CD14-positive monocyte (primary cell): ENCODE measurements at regions not wholly inside any gene's neighbourhood (a gene's known extent, or its start where the extent isn't known, plus 50 kb on each side); places are given as distances from the start of the nearest gene placed in this dataset.

ENCODE experiments used
- DNase-seq, 3 donors: peaks; one replicate each; pipeline ENCODE4 v3.0.0-alpha.2; 2011 to 2022
- H2AFZ ChIP-seq: 2 replicates; pipeline ENCODE4 v1.6.0; 2012; ENCODE audit warnings: mild to moderate bottlenecking, low read depth, low read length, inconsistent platforms; ENCODE audit not compliant: insufficient read depth, poor library complexity, severe bottlenecking
- H3K27ac ChIP-seq, 2 donors: 1 replicate in 1 of 2; 2 replicates in 1 of 2; pipeline ENCODE4 v1.5.1; 2012 to 2013; ENCODE audit warnings: low read length in 2 of 2, control low read depth in 1 of 2, inconsistent platforms in 1 of 2, low read depth in 1 of 2, mild to moderate bottlenecking in 1 of 2
- H3K27me3 ChIP-seq, 2 donors: one replicate each; pipeline versions ENCODE4 v1.6.0 to v1.6.1; 2011 to 2013; ENCODE audit warnings: low read length in 2 of 2; ENCODE audit not compliant: control insufficient read depth in 2 of 2, insufficient read depth in 2 of 2
- H3K36me3 ChIP-seq, 2 donors: replicated peaks in 1 of 2; 1 replicate in 1 of 2; 2 replicates in 1 of 2; pipeline versions ENCODE4 v1.5.1 to v1.6.1; 2012 to 2013; ENCODE audit warnings: low read length in 2 of 2, control low read depth in 1 of 2, inconsistent platforms in 1 of 2, mild to moderate bottlenecking in 1 of 2; ENCODE audit not compliant: insufficient read depth in 2 of 2, control insufficient read depth in 1 of 2
- H3K4me1 ChIP-seq, 2 donors: 1 replicate in 1 of 2; 2 replicates in 1 of 2; pipeline versions ENCODE4 v1.5.1 to v1.6.1; 2012 to 2013; ENCODE audit warnings: low read length in 2 of 2, control low read depth in 1 of 2, inconsistent platforms in 1 of 2, mild to moderate bottlenecking in 1 of 2, moderate library complexity in 1 of 2; ENCODE audit not compliant: insufficient read depth in 2 of 2, control insufficient read depth in 1 of 2
- H3K4me2 ChIP-seq: replicated peaks from 2 replicates; pipeline ENCODE3; 2012; ENCODE audit warnings: low read length, moderate library complexity, mild to moderate bottlenecking; ENCODE audit not compliant: poor library complexity, severe bottlenecking; ENCODE audit errors: extremely low read depth
- H3K4me3 ChIP-seq, 3 experiments: fragments of 200-600 bp in 1 of 3; sonication (generic) in 1 of 3; replicated peaks in 1 of 3; 1 replicate in 2 of 3; 2 replicates in 1 of 3; pipeline ENCODE4 v1.5.1; 2011 to 2013; ENCODE audit warnings: low read length in 3 of 3, mild to moderate bottlenecking in 3 of 3, control low read depth in 2 of 3, low read depth in 2 of 3, inconsistent platforms in 1 of 3, moderate library complexity in 1 of 3
- H3K79me2 ChIP-seq: 2 replicates; pipeline ENCODE4 v1.6.0; 2012; ENCODE audit warnings: mild to moderate bottlenecking, control low read depth, inconsistent platforms, low read length, moderate library complexity; ENCODE audit not compliant: insufficient read depth
- H3K9ac ChIP-seq: 2 replicates; pipeline ENCODE4 v1.6.0; 2017; ENCODE audit warnings: low read length, mild to moderate bottlenecking; ENCODE audit not compliant: insufficient read depth, poor library complexity, severe bottlenecking
- H3K9me3 ChIP-seq, 2 donors: replicated peaks in 1 of 2; 1 replicate in 1 of 2; 2 replicates in 1 of 2; pipeline versions ENCODE4 v1.5.1 to v1.6.1; 2012 to 2013; ENCODE audit warnings: low read length in 2 of 2, control low read depth in 1 of 2; ENCODE audit not compliant: control insufficient read depth in 1 of 2, insufficient read depth in 1 of 2
- H4K20me1 ChIP-seq: 2 replicates; pipeline ENCODE4 v1.6.0; 2012; ENCODE audit warnings: mild to moderate bottlenecking, low read length, control low read depth, moderate library complexity; ENCODE audit not compliant: insufficient read depth
- H3K27ac Mint-ChIP-seq, 7 donors: one replicate each; pipeline ENCODE4 v1.8.0; 2020; ENCODE audit warnings: mild to moderate bottlenecking in 7 of 7, mixed read lengths in 7 of 7, moderate library complexity in 6 of 7, inconsistent platforms in 2 of 7
- H3K27me3 Mint-ChIP-seq, 3 donors: one replicate each; pipeline ENCODE4 v1.8.0; 2021 to 2022; ENCODE audit warnings: low read depth in 3 of 3, mild to moderate bottlenecking in 3 of 3, mixed read lengths in 3 of 3, moderate library complexity in 3 of 3, inconsistent platforms in 1 of 3
- H3K36me3 Mint-ChIP-seq, 2 donors: one replicate each; pipeline ENCODE4 v1.8.0; 2020; ENCODE audit warnings: mixed read lengths in 2 of 2, inconsistent platforms in 1 of 2, mild to moderate bottlenecking in 1 of 2
- H3K4me1 Mint-ChIP-seq: one replicate; pipeline ENCODE4 v1.8.0; 2020; ENCODE audit warnings: mild to moderate bottlenecking, mixed read lengths
- H3K4me3 Mint-ChIP-seq, 2 donors: one replicate each; pipeline ENCODE4 v1.8.0; 2020; ENCODE audit warnings: mild to moderate bottlenecking in 2 of 2, mixed read lengths in 2 of 2, moderate library complexity in 1 of 2
- H3K9me3 Mint-ChIP-seq, 7 donors: one replicate each; pipeline ENCODE4 v1.8.0; 2020 to 2022; ENCODE audit warnings: mixed read lengths in 7 of 7, mild to moderate bottlenecking in 6 of 7, moderate library complexity in 6 of 7, inconsistent platforms in 2 of 7
- CTCF ChIP-seq: fragments of 200-600 bp; IDR thresholded peaks from one replicate; pipeline ENCODE4 v1.8.0; 2022; ENCODE audit warnings: antibody characterized with exemption, mild to moderate bottlenecking
- whole genome bisulfite sequencing: methylation state at CpG from one replicate; pipeline ENCODE4 v1.1.5; 2013; ENCODE audit warnings: missing lambda C conversion rate; ENCODE audit not compliant: insufficient coverage; 5-methylcytosine and 5-hydroxymethylcytosine counted together
- intact Hi-C, 2 donors: fragments of 100-400 bp; cut with micrococcal nuclease; formaldehyde crosslinking; loops; one replicate each; pipeline versions ENCODE4 v1.15.0 to v1.15.1; 2023

GRCh38 chr12:93962336-93962735 is 186.0 kb upstream of the PLXNC1 start:
- WGBS = no CpG with 5 or more reads among the region's 2 CpGs
- no peak overlapping the region for H3K27ac ChIP-seq
- H3K27me3 ChIP-seq = no peaks in the 10 kb centered on the region
- intact Hi-C loops = no loop called here
- Mint-ChIP-seq H3K27ac (no peak overlapping the region), H3K9me3 (peaks cover 0 to 13% (median 8%) of the 10 kb centered on the region in 7 donors), H3K27me3 (peaks cover 0 to 3% (median 2%) of the 10 kb centered on the region in 3 donors), H3K4me3 (no peak overlapping the region), H3K36me3 (no peaks in the 10 kb centered on the region), H3K4me1 (peaks cover 2% of the 10 kb centered on the region)
- H3K4me1 ChIP-seq = no peaks in the 10 kb centered on the region
- no peak overlapping the region for H3K4me2 ChIP-seq
- no peak overlapping the region for H3K4me3 ChIP-seq
- no peaks in the 10 kb centered on the region for H3K79me2 ChIP-seq
- DNase-seq = no peak
- H3K9me3 ChIP-seq = peaks cover 0 to 2% of the 10 kb centered on the region in 2 donors
- no peaks in the 10 kb centered on the region for H3K36me3 ChIP-seq
- TF ChIP-seq CTCF = no peak
- H3K9ac ChIP-seq = no peak overlapping the region
- no peak overlapping the region for H2AFZ ChIP-seq
- no peaks in the 10 kb centered on the region for H4K20me1 ChIP-seq

- intact Hi-C loops = no loop called here
- no peak overlapping the region for H3K4me3 ChIP-seq
- no peak overlapping the region for H3K4me2 ChIP-seq
- H3K9me3 Mint-ChIP-seq = peaks cover 0 to 9% (median 4%) of the 10 kb centered on the region in 7 donors
- H3K9me3 ChIP-seq = no peaks in the 10 kb centered on the region
- H3K4me3 Mint-ChIP-seq = no peak overlapping the region
- no peaks in the 10 kb centered on the region for H3K27me3 ChIP-seq
- H4K20me1 ChIP-seq = no peaks in the 10 kb centered on the region
- no peaks in the 10 kb centered on the region for H3K36me3 ChIP-seq
- no peak overlapping the region for H3K9ac ChIP-seq
- H3K79me2 ChIP-seq = no peaks in the 10 kb centered on the region
- H3K27me3 Mint-ChIP-seq = peaks cover 0 to 3% (median 2%) of the 10 kb centered on the region in 3 donors
- H3K36me3 Mint-ChIP-seq = no peaks in the 10 kb centered on the region
- H3K27ac Mint-ChIP-seq = no peak overlapping the region
- H3K27ac ChIP-seq = no peak overlapping the region
- WGBS = 64% methylated on average over 2 of the region's 4 CpGs
- DNase-seq = no peak
- no peak for TF ChIP-seq CTCF
- no peak overlapping the region for H2AFZ ChIP-seq
- peaks cover 5% of the 10 kb centered on the region for H3K4me1 Mint-ChIP-seq
- H3K4me1 ChIP-seq = no peaks in the 10 kb centered on the region
These were observed 183.4 kb upstream of the PLXNC1 start for GRCh38 chr12:93964936-93965335.
